Right lobe of liver (tissue), 6 donors: ENCODE measurements at regions not wholly inside any gene's neighbourhood (a gene's known extent, or its start where the extent isn't known, plus 50 kb on each side); places are given as distances from the start of the nearest gene placed in this dataset.

Source experiments
- ATAC-seq, 4 donors: fragments of 200-7000 bp; cut with Tn5 transposase; one replicate each; pipeline ENCODE4 v1.9.1; 2020; ENCODE audit warnings: mild to moderate bottlenecking in 4 of 4, moderate library complexity in 4 of 4
- DNase-seq, 3 donors: peaks; one replicate each; pipeline ENCODE4 v3.0.0-alpha.2; 2020
- H3K27ac ChIP-seq, 3 donors: fragments of 200-600 bp; one replicate each; pipeline ENCODE4 v1.8.0; 2022
- H3K27me3 ChIP-seq, 2 donors: fragments of 200-600 bp; one replicate each; pipeline ENCODE4 v1.8.0; 2022
- H3K36me3 ChIP-seq, 4 donors: fragments of 200-600 bp; sonication (generic) in 1 of 4; one replicate each; pipeline versions ENCODE4 v1.5.1 to v1.8.0; 2017 to 2022; ENCODE audit warnings: control low read depth in 1 of 4
- H3K4me1 ChIP-seq, 4 donors: fragments of 200-600 bp; sonication (generic) in 1 of 4; one replicate each; pipeline versions ENCODE4 v1.5.1 to v1.8.0; 2017 to 2022; ENCODE audit warnings: control low read depth in 1 of 4
- H3K4me3 ChIP-seq, 3 donors: fragments of 200-600 bp; one replicate each; pipeline ENCODE4 v1.8.0; 2022
- H3K9me3 ChIP-seq, 4 donors: fragments of 200-600 bp; sonication (generic) in 1 of 4; one replicate each; pipeline versions ENCODE4 v1.5.1 to v1.8.0; 2017 to 2022; ENCODE audit warnings: control low read depth in 1 of 4
- CTCF ChIP-seq, 4 donors: fragments of 200-600 bp in 3 of 4; fragments of 450-650 bp in 1 of 4; IDR thresholded peaks; one replicate each; pipeline versions ENCODE4 v1.5.1 to v1.8.0; 2016 to 2022; ENCODE audit warnings: antibody characterized with exemption in 4 of 4, mild to moderate bottlenecking in 2 of 4
- POLR2A ChIP-seq: fragments of 450-650 bp; IDR thresholded peaks from one replicate; pipeline ENCODE4 v1.6.1; 2017; ENCODE audit warnings: antibody characterized with exemption, mild to moderate bottlenecking
- WGBS: methylation state at CpG from one replicate; pipeline ENCODE4 v1.1.6; 2018; ENCODE audit warnings: low coverage, low lambda C conversion rate; ENCODE audit not compliant: insufficient coverage; ENCODE audit errors: missing lambda C conversion rate; 5-methylcytosine and 5-hydroxymethylcytosine counted together
- intact Hi-C, 2 donors: fragments of 100-400 bp; cut with DNase I; formaldehyde crosslinking; loops; one replicate each; pipeline versions ENCODE4 v1.11.2 to v1.14.1; 2022
- donor health status: DM: no; HTN: yes; CAD: no.
- donor health status: DM: no; HTN: no; CAD: no.
- donor health status: DM: no; HTN: no; CAD: no.
- donor health status: DM: no; HTN: yes; CAD: no.
- donor health status: DM: no; HTN: yes; CAD: no.

- intact Hi-C loops, result no loop called here
Measured at GRCh38 chr1:73784026-73784425, 413.9 kb downstream of the LRRIQ3 start.

GRCh38 chr1:73783352-73783751, 414.6 kb downstream of the LRRIQ3 start:
- Histone ChIP-seq H3K36me3 (no peaks in the 10 kb centered on the region), H3K9me3 (no peaks in the 10 kb centered on the region), H3K27ac (no peak overlapping the region), H3K4me1 (no peaks in the 10 kb centered on the region), H3K27me3 (no peaks in the 10 kb centered on the region), H3K4me3 (no peak overlapping the region)
- no peak for ATAC-seq
- TF ChIP-seq POLR2A, result no peak
- no peak for TF ChIP-seq CTCF (IDR thresholded peaks at IDR 0.05)
- WGBS, result 46% methylated on average over 6 of the region's 6 CpGs
- no peak for DNase-seq
- intact Hi-C loops, result no loop called here

More at GRCh38 chr1:73784026-73784425, 413.9 kb downstream of the LRRIQ3 start:
- Histone ChIP-seq H3K27me3 (no peaks in the 10 kb centered on the region), H3K27ac (no peak overlapping the region), H3K4me1 (no peaks in the 10 kb centered on the region), H3K36me3 (no peaks in the 10 kb centered on the region), H3K9me3 (no peaks in the 10 kb centered on the region), H3K4me3 (no peak overlapping the region)
- no peak for ATAC-seq
- TF ChIP-seq CTCF (IDR thresholded peaks at IDR 0.05) (no peak), POLR2A (no peak)
- WGBS, result 43% methylated on average over 2 of the region's 2 CpGs
- DNase-seq, result no peak

- TF ChIP-seq CTCF (IDR thresholded peaks at IDR 0.05), result no peak
- no peak for TF ChIP-seq POLR2A
- Histone ChIP-seq H3K9me3 (no peaks in the 10 kb centered on the region), H3K27me3 (no peaks in the 10 kb centered on the region), H3K4me1 (no peaks in the 10 kb centered on the region), H3K4me3 (no peak overlapping the region), H3K27ac (no peak overlapping the region), H3K36me3 (no peaks in the 10 kb centered on the region)
- intact Hi-C loops, result no loop called here
- no peak for ATAC-seq
- no peak for DNase-seq
- 31% methylated on average over 2 of the region's 2 CpGs for WGBS
Measured at GRCh38 chr1:73782901-73783300, 415.1 kb downstream of the LRRIQ3 start.

- DNase-seq, result no peak
- H3K4me1 ChIP-seq, result no peaks in the 10 kb centered on the region
- H3K36me3 ChIP-seq, result no peaks in the 10 kb centered on the region
- no peak for ATAC-seq
- no peaks in the 10 kb centered on the region for H3K27me3 ChIP-seq
- H3K27ac ChIP-seq, result no peak overlapping the region
- intact Hi-C loops, result no loop called here
- WGBS, result 65% methylated on average over 2 of the region's 2 CpGs
- TF ChIP-seq CTCF (IDR thresholded peaks at IDR 0.05) (no peak), POLR2A (no peak)
- H3K9me3 ChIP-seq, result no peaks in the 10 kb centered on the region
- H3K4me3 ChIP-seq, result no peak overlapping the region
Measured at GRCh38 chr1:73781251-73781650, 416.7 kb downstream of the LRRIQ3 start.

GRCh38 chr1:73778471-73778870, 419.5 kb downstream of the LRRIQ3 start:
- WGBS, result 50% methylated on average over 3 of the region's 3 CpGs
- no peak for TF ChIP-seq POLR2A
- TF ChIP-seq CTCF (IDR thresholded peaks at IDR 0.05), result no peak
- no peak overlapping the region for H3K27ac ChIP-seq
- intact Hi-C loops, result no loop called here
- H3K36me3 ChIP-seq, result no peaks in the 10 kb centered on the region
- no peaks in the 10 kb centered on the region for H3K9me3 ChIP-seq
- no peaks in the 10 kb centered on the region for H3K4me1 ChIP-seq
- no peaks in the 10 kb centered on the region for H3K27me3 ChIP-seq
- ATAC-seq, result no peak
- no peak overlapping the region for H3K4me3 ChIP-seq
- no peak for DNase-seq
